GM21529 (cell line): ENCODE measurements at regions not wholly inside any gene's neighbourhood (a gene's known extent, or its start where the extent isn't known, plus 50 kb on each side); places are given as distances from the start of the nearest gene placed in this dataset.

Experiments
- ATAC-seq: cut with Tn5 transposase; IDR thresholded peaks from one replicate; pipeline ENCODE4 v1.9.1; 2021; ENCODE audit not compliant: unreplicated experiment

GRCh38 chr11:134754521-134755198, 342.6 kb upstream of the B3GAT1 start:
- no peak for ATAC-seq

GRCh38 chr11:134753771-134754520, 341.9 kb upstream of the B3GAT1 start:
- ATAC-seq = no peak

DNA sequence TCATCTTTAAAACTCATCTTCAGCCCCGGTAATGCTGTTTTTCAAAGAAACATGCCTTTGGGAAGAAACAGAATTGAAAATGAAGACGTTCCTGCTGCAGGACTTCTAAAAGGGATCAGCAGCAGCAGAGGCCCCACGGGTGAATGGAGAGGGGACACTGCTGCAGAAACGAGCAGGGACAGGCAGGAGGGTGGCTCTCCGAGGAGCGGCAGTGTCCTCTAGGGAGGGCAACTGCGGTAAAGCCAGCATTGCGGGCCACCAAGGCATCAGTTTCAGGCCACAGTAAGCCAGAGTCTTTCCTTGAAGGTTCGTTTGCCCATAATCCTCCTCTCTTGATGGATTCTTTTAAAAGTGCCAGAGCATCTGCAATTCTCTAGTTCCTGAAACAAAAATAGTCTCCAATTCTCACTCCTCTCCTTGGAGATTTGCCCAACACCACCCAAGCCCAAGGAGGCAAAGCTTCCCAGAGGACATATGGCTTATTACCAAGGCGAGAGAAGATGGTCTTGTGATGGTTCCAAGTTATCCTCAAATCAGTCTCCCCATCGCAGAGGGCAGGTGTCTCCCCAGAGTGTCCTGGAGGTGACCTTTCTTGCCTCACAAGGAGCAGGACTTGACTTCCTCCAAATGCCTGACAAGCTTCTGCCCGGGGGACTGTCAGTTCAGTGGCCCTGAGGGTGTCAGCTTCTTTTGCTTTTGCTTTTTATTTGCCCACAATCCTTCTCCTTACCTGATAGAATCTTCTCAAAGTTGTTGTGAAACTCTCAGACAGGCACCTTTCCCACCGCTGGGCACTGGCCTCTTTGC, 341.1 kb upstream of the B3GAT1 start:
- ATAC-seq = no peak

GRCh38 chr11:134752526-134752925, 340.5 kb upstream of the B3GAT1 start:
- no peak for ATAC-seq

DNA sequence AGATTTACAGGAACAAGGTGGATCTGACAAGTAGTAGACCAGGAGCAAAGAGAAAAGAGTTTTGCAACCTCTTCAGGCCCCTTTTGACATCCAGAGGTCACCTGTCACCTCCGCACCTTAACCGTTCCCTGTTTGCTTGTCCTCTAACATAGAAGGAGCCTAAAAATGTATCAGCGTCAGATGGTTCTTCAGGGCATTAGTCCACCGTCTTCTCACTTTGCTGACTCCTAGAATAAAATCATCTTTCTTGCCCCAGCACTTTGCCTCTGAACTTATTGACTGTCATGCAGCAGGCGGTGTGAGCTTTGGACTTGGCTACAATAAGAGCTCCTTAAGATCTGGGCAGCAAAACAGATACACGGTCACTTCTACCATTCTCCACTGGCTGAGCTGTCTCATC, 339.7 kb upstream of the B3GAT1 start:
- no peak for ATAC-seq

- no peak for ATAC-seq
Observed at GRCh38 chr11:134751031-134751585, 339.1 kb upstream of the B3GAT1 start.

DNA sequence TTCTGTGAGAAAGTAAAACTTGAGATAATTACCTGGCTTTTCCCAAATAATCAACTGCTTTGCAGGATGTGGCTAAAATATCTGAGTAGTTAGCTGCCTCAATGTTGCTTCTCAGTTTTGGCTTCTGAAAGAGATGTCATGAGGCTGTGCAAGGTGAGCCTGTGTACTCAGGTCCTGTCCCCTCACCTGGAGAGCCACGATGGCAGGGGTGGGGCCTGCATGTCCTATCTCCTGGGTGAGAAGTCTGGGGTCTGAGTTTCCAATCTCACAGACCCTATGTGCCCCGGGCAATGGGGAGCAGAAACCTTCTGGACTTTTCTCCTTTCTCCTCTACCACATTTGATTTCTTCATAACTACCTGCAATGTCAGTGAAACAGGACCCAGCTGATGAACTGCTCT, 338.6 kb upstream of the B3GAT1 start:
- no peak for ATAC-seq

DNA sequence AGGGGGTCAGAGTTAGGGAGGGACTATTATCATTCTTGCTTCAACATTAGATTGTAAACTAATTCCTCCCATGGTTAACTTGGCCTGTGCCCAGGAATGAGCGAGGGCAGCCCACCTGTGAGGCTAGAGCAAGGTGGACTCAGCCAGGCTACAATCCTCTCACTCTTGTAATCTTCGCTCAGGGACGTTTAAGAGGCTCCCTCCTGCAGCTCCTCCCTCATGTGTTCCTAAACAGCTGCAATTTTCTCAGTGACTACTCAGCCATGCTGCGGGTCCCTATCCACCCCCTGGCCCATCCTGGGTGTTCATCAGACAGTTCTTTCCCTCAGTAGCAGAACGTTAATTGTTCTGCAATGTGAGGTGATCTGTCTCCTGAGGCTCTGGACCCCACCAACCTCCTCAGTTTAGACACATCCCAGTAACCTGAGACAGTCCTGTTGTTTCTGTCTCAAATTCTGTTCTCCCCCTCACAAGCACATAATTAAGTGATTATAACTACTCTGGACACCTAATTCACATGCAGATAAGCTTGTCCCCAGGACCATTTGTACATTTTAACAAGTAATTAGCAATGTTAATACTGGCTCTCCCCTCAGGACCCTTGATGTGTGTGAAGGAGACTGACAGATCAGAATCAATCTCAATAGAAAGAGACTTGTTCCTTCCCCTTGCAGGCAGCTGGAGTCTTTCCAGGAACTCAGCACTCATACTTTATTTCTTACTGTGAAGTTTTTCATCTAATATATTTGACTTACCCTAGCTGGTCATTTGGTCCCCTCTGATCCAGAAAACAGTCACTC, 337.2 kb upstream of the B3GAT1 start:
- ATAC-seq = no peak

GRCh38 chr11:134746609-134747008, 334.6 kb upstream of the B3GAT1 start:
- ATAC-seq = no peak

DNA sequence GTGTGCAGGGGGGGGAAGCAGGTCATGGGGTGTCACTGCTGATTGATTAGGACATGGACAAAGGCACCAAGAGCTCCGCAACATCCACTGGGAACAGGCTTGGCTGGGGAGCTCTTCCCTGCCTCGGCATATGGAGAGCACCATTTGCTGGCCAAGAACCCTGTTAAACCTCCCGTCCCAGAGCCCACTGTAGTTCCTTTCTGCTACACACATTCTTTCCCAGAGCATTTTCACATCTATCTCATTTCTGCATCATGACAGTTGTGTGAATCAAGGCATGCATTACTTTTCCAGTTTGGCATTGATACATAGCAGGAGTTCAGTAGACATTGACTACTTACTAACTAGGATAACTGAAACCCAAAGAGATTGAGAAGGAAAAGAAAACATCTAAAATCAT, 333.4 kb upstream of the B3GAT1 start:
- no peak for ATAC-seq

DNA sequence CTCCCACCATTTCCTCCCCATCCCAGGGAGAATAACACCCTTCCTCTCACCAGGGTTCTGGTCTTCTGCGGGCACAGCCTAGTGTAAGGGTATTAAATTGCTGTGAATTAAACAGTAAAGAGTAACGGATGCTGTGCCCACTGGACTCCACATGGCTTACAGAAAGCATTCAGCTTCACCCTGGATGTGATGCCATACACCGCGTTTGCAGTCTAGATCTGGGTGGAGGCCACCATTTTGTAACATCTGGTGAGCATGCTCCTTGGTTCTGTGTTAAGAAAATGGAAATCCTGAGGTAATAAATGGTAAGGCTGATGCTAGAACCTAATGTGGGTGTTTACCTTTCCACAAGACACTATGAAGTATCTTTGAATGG, 331.8 kb upstream of the B3GAT1 start:
- ATAC-seq = no peak

DNA sequence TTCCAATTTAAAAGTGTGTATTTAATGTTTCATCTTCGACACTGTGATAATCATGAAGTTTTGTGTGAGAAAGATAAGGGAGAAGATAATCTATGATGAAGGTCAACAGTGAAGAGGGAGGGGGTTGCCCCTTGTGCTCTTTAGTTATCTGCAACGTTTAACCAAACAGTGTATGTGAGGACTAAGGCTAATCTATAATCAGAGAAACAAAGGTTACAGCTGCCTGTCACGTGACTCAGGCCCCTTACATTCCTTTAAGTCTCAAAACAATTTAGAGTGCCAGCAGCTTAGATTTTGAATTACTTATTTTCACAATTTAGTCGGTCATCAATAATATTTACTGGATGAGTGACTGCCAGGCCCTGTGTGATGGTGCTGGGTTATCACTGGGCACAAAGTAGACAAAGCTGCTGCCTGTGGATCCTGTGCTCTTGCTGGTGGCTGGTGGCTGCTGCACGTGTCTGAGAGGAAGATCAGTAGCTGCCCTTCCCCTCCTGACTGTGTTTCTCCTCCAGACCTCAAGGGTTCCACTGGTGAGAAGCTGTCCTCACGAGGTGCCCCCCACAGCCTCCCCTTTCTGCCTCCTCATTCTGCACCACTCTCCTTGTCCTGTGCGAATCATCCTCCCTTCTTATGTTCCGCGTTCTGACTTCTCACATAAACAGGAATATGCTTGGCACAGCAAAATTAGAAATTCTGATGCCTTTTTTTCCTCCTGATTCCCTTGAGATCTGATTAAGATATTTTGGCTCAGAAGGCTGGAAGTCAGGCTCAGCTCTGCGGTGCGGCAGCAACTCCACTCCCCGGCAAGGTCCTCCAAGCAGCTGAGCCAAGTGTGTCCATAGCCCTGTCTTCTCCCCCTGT, 331.1 kb upstream of the B3GAT1 start:
- ATAC-seq = no peak

- ATAC-seq = no peak
Observed at GRCh38 chr11:134742224-134742612, 330.2 kb upstream of the B3GAT1 start.

GRCh38 chr11:134741453-134742223, 329.6 kb upstream of the B3GAT1 start:
- no peak for ATAC-seq

- no peak for ATAC-seq
Observed at GRCh38 chr11:134740590-134741261, 328.7 kb upstream of the B3GAT1 start.

DNA sequence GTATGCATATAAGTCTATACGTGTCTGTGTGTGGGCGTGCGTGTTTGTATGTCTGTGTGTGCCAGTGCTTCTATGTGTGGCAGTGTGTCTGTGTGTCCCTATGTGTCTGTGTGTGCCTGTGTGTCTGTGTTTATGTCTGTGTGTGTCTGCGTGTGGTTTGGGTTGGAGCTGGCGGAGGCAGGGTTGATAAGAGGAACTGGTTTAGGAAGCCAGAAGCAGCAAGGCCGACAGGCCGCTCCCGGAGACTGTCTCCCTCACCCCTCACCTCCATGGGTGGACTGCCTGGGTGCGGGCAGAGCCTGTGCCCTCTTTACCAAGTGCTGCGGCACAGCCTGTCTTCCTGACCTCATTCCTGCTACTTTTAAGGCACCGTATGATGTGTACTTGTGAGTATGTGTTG, 327.1 kb upstream of the B3GAT1 start:
- ATAC-seq = no peak

DNA sequence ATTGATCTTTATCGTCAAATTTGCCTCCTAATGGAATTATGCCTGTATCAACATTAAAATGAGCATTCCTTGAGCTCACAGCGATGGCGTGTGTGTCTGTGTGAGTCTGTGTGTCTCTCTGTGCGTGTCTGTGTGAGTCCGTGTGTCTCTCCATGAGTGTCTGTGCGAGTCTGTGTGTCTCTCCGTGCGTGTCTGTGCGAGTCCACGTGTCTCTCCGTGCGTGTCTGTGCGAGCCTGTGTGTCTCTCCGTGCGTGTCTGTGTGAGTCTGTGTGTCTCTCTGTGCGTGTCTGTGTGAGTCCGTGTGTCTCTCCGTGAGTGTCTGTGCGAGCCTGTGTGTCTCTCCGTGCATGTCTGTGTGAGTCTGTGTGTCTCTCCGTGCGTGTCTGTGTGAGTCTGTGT, 326.5 kb upstream of the B3GAT1 start:
- ATAC-seq = no peak
